Neuronal stem cell (in vitro differentiated cells): ENCODE measurements at regions not wholly inside any gene's neighbourhood (a gene's known extent, or its start where the extent isn't known, plus 50 kb on each side); places are given as distances from the start of the nearest gene placed in this dataset.

Source experiments
- DNase-seq: peaks from one replicate; pipeline ENCODE4 v3.0.0-alpha.2; 2013; ENCODE audit warnings: low spot score
- H2AFZ ChIP-seq: one replicate; pipeline ENCODE4 v1.6.1; 2013; ENCODE audit warnings: mild to moderate bottlenecking, low read length, inconsistent platforms
- H2AK5ac ChIP-seq: 2 replicates; pipeline ENCODE4 v1.6.1; 2013; ENCODE audit warnings: low read depth, mild to moderate bottlenecking, inconsistent platforms, low read length, moderate library complexity, mixed read lengths
- H2BK120ac ChIP-seq: 2 replicates; pipeline ENCODE4 v1.6.1; 2013; ENCODE audit warnings: low read depth, mild to moderate bottlenecking, inconsistent platforms, low read length, moderate library complexity, mixed read lengths
- H2BK12ac ChIP-seq: one replicate; pipeline ENCODE4 v1.6.1; 2013; ENCODE audit warnings: low read length, inconsistent platforms
- H2BK15ac ChIP-seq: 2 replicates; pipeline ENCODE4 v1.6.1; 2013; ENCODE audit warnings: mild to moderate bottlenecking, low read length, inconsistent platforms, mixed read lengths
- H2BK5ac ChIP-seq: one replicate; pipeline ENCODE4 v1.6.1; 2013; ENCODE audit warnings: inconsistent platforms, mild to moderate bottlenecking, low read length, moderate library complexity
- H3K14ac ChIP-seq: one replicate; pipeline ENCODE4 v1.6.1; 2013; ENCODE audit warnings: low read length, inconsistent platforms
- H3K18ac ChIP-seq: 2 replicates; pipeline ENCODE4 v1.6.1; 2013; ENCODE audit warnings: low read length, inconsistent platforms
- H3K23ac ChIP-seq: 2 replicates; pipeline ENCODE4 v1.6.1; 2013; ENCODE audit warnings: low read depth, mild to moderate bottlenecking, mixed read lengths, low read length, inconsistent platforms; ENCODE audit not compliant: poor library complexity
- H3K27ac ChIP-seq: replicated peaks from 3 replicates; pipeline ENCODE4 v1.5.1; 2013; ENCODE audit warnings: low read length, inconsistent platforms
- H3K27me3 ChIP-seq, 3 experiments: 2 replicates each; pipeline ENCODE4 v1.6.1; 2013; ENCODE audit warnings: low read length in 3 of 3, mild to moderate bottlenecking in 2 of 3, inconsistent platforms in 1 of 3, low read depth in 1 of 3, mixed read lengths in 1 of 3, moderate library complexity in 1 of 3; ENCODE audit not compliant: control insufficient read depth in 3 of 3, insufficient read depth in 3 of 3
- H3K36me3 ChIP-seq, 2 donors: replicated peaks in 1 of 2; 2 replicates each; pipeline ENCODE4 v1.6.1; 2013; ENCODE audit warnings: low read length in 2 of 2; ENCODE audit not compliant: control insufficient read depth in 2 of 2, insufficient read depth in 2 of 2
- H3K4ac ChIP-seq: 2 replicates; pipeline ENCODE4 v1.6.1; 2013; ENCODE audit warnings: inconsistent platforms, mild to moderate bottlenecking, low read length, moderate library complexity
- H3K4me1 ChIP-seq, 2 donors: 1 replicate in 1 of 2; 2 replicates in 1 of 2; pipeline ENCODE4 v1.6.1; 2013; ENCODE audit warnings: low read length in 2 of 2, low read depth in 1 of 2; ENCODE audit not compliant: control insufficient read depth in 2 of 2, insufficient read depth in 1 of 2
- H3K4me2 ChIP-seq: one replicate; pipeline ENCODE4 v1.6.1; 2013; ENCODE audit warnings: mild to moderate bottlenecking, low read length, inconsistent platforms; ENCODE audit not compliant: insufficient read depth, poor library complexity, severe bottlenecking
- H3K4me3 ChIP-seq, 2 donors: 2 replicates each; pipeline ENCODE4 v1.5.1; 2013; ENCODE audit warnings: low read length in 2 of 2, mild to moderate bottlenecking in 2 of 2, inconsistent platforms in 1 of 2, moderate library complexity in 1 of 2
- H3K79me1 ChIP-seq: one replicate; pipeline ENCODE4 v1.6.1; 2013; ENCODE audit warnings: low read depth, mild to moderate bottlenecking, inconsistent platforms, low read length, moderate library complexity
- H3K9ac ChIP-seq: one replicate; pipeline ENCODE4 v1.6.1; 2013; ENCODE audit warnings: mild to moderate bottlenecking, low read depth, low read length, inconsistent platforms; ENCODE audit not compliant: poor library complexity
- H3K9me3 ChIP-seq, 2 donors: replicated peaks in 1 of 2; 2 replicates each; pipeline versions ENCODE3 to v1.6.1; 2013; ENCODE audit warnings: low read length in 2 of 2, mild to moderate bottlenecking in 2 of 2, inconsistent platforms in 1 of 2, low read depth in 1 of 2, mixed read lengths in 1 of 2, moderate library complexity in 1 of 2; ENCODE audit not compliant: control insufficient read depth in 2 of 2, insufficient read depth in 1 of 2
- H4K8ac ChIP-seq: one replicate; pipeline ENCODE4 v1.6.1; 2013; ENCODE audit warnings: low read depth, mild to moderate bottlenecking, inconsistent platforms, low read length, moderate library complexity
- H4K91ac ChIP-seq: one replicate; pipeline ENCODE4 v1.6.1; 2013; ENCODE audit warnings: low read length, low read depth, mild to moderate bottlenecking, inconsistent platforms; ENCODE audit not compliant: poor library complexity
- WGBS, 2 donors: extraction: QIAGEN DNeasy Blood & Tissue Kit; methylation state at CpG; one replicate each; pipeline ENCODE4 v1.1.7; 2013; ENCODE audit warnings: missing lambda C conversion rate in 2 of 2, mixed read lengths in 1 of 2; ENCODE audit not compliant: insufficient read length in 2 of 2, insufficient replicate concordance in 1 of 2; ENCODE audit errors: extremely low coverage in 2 of 2; 5-methylcytosine and 5-hydroxymethylcytosine counted together

GRCh38 chr5:142498298-142498697, 173.5 kb upstream of the SPRY4 start:
- no CpG with 5 or more reads among the region's 3 CpGs for WGBS, 2 donors
- Histone ChIP-seq H3K9me3 (no peaks in the 10 kb centered on the region), H2BK120ac (no peak overlapping the region), H3K14ac (no peak overlapping the region), H3K4me2 (no peak overlapping the region), H2BK5ac (no peak overlapping the region), H3K23ac (no peak overlapping the region), H3K4ac (no peak overlapping the region), H2AK5ac (no peak overlapping the region), H4K8ac (no peak overlapping the region), H3K79me1 (no peaks in the 10 kb centered on the region), H2BK12ac (no peak overlapping the region), H3K27me3 (peaks cover 0 to 2% (median 0%) of the 10 kb centered on the region in 3 experiments), H3K4me1 (no peaks in the 10 kb centered on the region), H3K9ac (no peak overlapping the region), H3K27ac (no peak overlapping the region), H2BK15ac (no peak overlapping the region), H3K18ac (no peak overlapping the region), H4K91ac (no peak overlapping the region), H3K36me3 (no peaks in the 10 kb centered on the region), H3K4me3 (no peak overlapping the region), H2AFZ (no peak overlapping the region)
- DNase-seq: no peak

GRCh38 chr5:142495531-142495930, 170.7 kb upstream of the SPRY4 start:
- Histone ChIP-seq H2BK12ac (no peak overlapping the region), H3K14ac (no peak overlapping the region), H3K27me3 (peaks cover 0 to 2% (median 0%) of the 10 kb centered on the region in 3 experiments), H3K27ac (no peak overlapping the region), H3K4ac (no peak overlapping the region), H3K4me3 (no peak overlapping the region), H3K36me3 (no peaks in the 10 kb centered on the region), H4K8ac (no peak overlapping the region), H2BK120ac (no peak overlapping the region), H2AK5ac (no peak overlapping the region), H3K79me1 (no peaks in the 10 kb centered on the region), H2AFZ (no peak overlapping the region), H3K4me1 (peaks cover 10 to 14% of the 10 kb centered on the region in 2 donors), H3K9me3 (no peaks in the 10 kb centered on the region), H2BK5ac (no peak overlapping the region), H3K23ac (no peak overlapping the region), H3K4me2 (no peak overlapping the region), H3K9ac (no peak overlapping the region), H3K18ac (no peak overlapping the region), H4K91ac (no peak overlapping the region), H2BK15ac (no peak overlapping the region)
- no CpG with 5 or more reads among the region's 2 CpGs for WGBS, 2 donors
- no peak for DNase-seq

- Histone ChIP-seq H3K4me3 (no peak overlapping the region), H3K9me3 (no peaks in the 10 kb centered on the region)
Observed at GRCh38 chr5:142493875-142494518, 169.2 kb upstream of the SPRY4 start.

DNA sequence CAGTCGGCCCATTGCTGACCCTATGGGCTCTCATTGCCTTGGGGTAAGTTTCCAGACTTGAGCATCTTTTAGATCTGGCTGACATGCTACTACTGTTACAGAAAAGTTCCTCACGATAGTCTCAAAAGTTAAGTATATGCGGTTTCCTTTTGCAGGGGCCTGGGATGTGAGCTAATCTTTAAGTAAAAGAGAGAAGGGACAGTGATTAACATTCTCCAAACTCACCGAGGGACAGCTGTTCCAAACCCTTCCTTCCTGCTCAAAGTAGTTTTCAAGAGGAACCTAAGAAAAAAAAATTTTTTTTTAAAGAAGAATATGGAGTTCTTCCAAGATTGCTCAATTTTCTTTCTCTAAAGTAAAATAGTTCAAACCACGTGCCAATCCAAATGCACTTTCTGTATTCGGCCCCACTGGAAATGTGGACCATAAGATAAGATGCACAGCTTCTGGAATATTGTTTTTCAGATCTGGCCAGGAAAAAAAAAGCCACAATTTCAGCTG, 168.0 kb upstream of the SPRY4 start:
- H2BK5ac ChIP-seq: no peak overlapping the region
- no peak overlapping the region for H2BK15ac ChIP-seq
- H3K9me3 ChIP-seq: no peaks in the 10 kb centered on the region
- no peak overlapping the region for H3K9ac ChIP-seq
- peaks cover 0 to 6% (median 0%) of the 10 kb centered on the region in 3 experiments for H3K27me3 ChIP-seq
- no peak overlapping the region for H3K4ac ChIP-seq
- H4K91ac ChIP-seq: no peak overlapping the region
- H3K4me3 ChIP-seq: no peak overlapping the region
- no peaks in the 10 kb centered on the region for H3K79me1 ChIP-seq
- H2AFZ ChIP-seq: peak overlapping the region; percentile 41
- DNase-seq: no peak
- H3K23ac ChIP-seq: no peak overlapping the region
- no peak overlapping the region for H2BK120ac ChIP-seq
- no peak overlapping the region for H3K14ac ChIP-seq
- no CpG with 5 or more reads among the region's 6 CpGs for WGBS, 2 donors
- no peak overlapping the region for H3K18ac ChIP-seq
- no peak overlapping the region for H3K27ac ChIP-seq
- no peak overlapping the region for H3K4me2 ChIP-seq
- H3K4me1 ChIP-seq: peaks cover 12 to 15% of the 10 kb centered on the region in 2 donors
- H2BK12ac ChIP-seq: no peak overlapping the region
- H4K8ac ChIP-seq: no peak overlapping the region
- H2AK5ac ChIP-seq: no peak overlapping the region
- no peaks in the 10 kb centered on the region for H3K36me3 ChIP-seq

More at GRCh38 chr5:142493875-142494518, 169.2 kb upstream of the SPRY4 start:
- Histone ChIP-seq H3K36me3 (no peaks in the 10 kb centered on the region), H4K8ac (no peak overlapping the region), H3K23ac (no peak overlapping the region), H3K27me3 (peaks cover 0 to 6% (median 0%) of the 10 kb centered on the region in 3 experiments), H2BK12ac (no peak overlapping the region), H3K4me2 (no peak overlapping the region), H2AFZ (no peak overlapping the region), H3K18ac (no peak overlapping the region), H3K14ac (no peak overlapping the region), H3K27ac (no peak overlapping the region), H2BK15ac (no peak overlapping the region), H3K79me1 (no peaks in the 10 kb centered on the region), H3K4me1 (peaks cover 12 to 15% of the 10 kb centered on the region in 2 donors), H2BK120ac (no peak overlapping the region), H3K4ac (no peak overlapping the region), H3K9ac (no peak overlapping the region), H4K91ac (no peak overlapping the region), H2AK5ac (no peak overlapping the region), H2BK5ac (no peak overlapping the region)
- no CpG with 5 or more reads among the region's 9 CpGs for WGBS, 2 donors
- no peak for DNase-seq
